ENCODE measurements at regions not wholly inside any gene's neighbourhood (a gene's known extent, or its start where the extent isn't known, plus 50 kb on each side); places are given as distances from the start of the nearest gene placed in this dataset.

DNA sequence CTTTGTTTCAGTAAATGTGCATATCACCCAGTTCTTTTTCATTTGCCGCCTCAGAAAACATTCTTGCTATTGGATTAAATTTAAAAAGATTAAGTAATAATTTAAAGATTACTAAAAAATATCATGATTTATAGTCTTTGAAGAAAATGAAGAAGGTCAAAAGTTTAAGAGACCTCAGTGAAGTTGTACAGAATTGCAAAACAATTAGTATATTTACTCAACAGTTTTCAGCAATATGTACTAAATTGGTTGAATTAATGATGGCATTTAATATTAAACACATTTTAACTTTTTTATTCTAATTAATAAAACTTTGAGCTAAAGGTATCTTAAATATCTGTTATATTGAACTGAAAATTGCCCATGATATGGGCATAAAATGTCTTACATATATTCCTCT lies 49.9 kb upstream of the KLF6 start:
- H3K4me1 ChIP-seq (ENCODE audit: control insufficient read depth, extremely low read depth, insufficient read depth, low read length): no peaks in the 10 kb centered on the region
- FAIRE-seq: no peak

More for the DNA sequence above, 49.9 kb upstream of the KLF6 start:
- H3K4me3 ChIP-seq (ENCODE audit: control insufficient read depth in 2 of 3, extremely low read depth in 1 of 3, insufficient read depth in 2 of 3, low read depth in 1 of 3, low read length in 3 of 3): no peak overlapping the region
- no peak for TF ChIP-seq EZH2 (IDR thresholded peaks at IDR 0.05; ENCODE audit: low read length)
- TF ChIP-seq, protein P1, sequence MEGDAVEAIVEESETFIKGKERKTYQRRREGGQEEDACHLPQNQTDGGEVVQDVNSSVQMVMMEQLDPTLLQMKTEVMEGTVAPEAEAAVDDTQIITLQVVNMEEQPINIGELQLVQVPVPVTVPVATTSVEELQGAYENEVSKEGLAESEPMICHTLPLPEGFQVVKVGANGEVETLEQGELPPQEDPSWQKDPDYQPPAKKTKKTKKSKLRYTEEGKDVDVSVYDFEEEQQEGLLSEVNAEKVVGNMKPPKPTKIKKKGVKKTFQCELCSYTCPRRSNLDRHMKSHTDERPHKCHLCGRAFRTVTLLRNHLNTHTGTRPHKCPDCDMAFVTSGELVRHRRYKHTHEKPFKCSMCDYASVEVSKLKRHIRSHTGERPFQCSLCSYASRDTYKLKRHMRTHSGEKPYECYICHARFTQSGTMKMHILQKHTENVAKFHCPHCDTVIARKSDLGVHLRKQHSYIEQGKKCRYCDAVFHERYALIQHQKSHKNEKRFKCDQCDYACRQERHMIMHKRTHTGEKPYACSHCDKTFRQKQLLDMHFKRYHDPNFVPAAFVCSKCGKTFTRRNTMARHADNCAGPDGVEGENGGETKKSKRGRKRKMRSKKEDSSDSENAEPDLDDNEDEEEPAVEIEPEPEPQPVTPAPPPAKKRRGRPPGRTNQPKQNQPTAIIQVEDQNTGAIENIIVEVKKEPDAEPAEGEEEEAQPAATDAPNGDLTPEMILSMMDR (optimal IDR thresholded peaks at IDR 0.05 in 1 of 3, IDR thresholded peaks at IDR 0.05 in 1 of 3, conservative IDR thresholded peaks at IDR 0.05 in 1 of 3; ENCODE audit: extremely low read depth in 1 of 3, insufficient read depth in 2 of 3, low read length in 3 of 3): no peak
- H3K27ac ChIP-seq (ENCODE audit: control insufficient read depth, insufficient read depth, low read length): no peak overlapping the region
- H2AFZ ChIP-seq (ENCODE audit: control insufficient read depth, low read length): no peak overlapping the region
- H3K79me2 ChIP-seq (ENCODE audit: control insufficient read depth, insufficient read depth, low read length): no peaks in the 10 kb centered on the region
- DNase-seq (ENCODE audit: low read depth, low spot score): no peak
- no peaks in the 10 kb centered on the region for H3K9me1 ChIP-seq (ENCODE audit: control insufficient read depth, extremely low read depth, insufficient read depth, low read length)
- no peaks in the 10 kb centered on the region for H4K20me1 ChIP-seq (ENCODE audit: control insufficient read depth, extremely low read depth, insufficient read depth, low read length)
- no peaks in the 10 kb centered on the region for H3K9me3 ChIP-seq (ENCODE audit: control insufficient read depth, low read depth, low read length)
- H3K27me3 ChIP-seq (ENCODE audit: control insufficient read depth, extremely low read depth, insufficient read depth, low read length): no peaks in the 10 kb centered on the region
- dilution Hi-C loops (cut with MboI; ENCODE audit: extremely low pct_ligation_motif_present, low sequenced_read_pairs): no loop called here
- no peak overlapping the region for H3K9ac ChIP-seq (ENCODE audit: control insufficient read depth, extremely low read depth, insufficient read depth, low read length)
- H3K4me2 ChIP-seq (ENCODE audit: control insufficient read depth, extremely low read depth, insufficient read depth, low read depth, low read length): no peak overlapping the region
- no peaks in the 10 kb centered on the region for H3K36me3 ChIP-seq (ENCODE audit: control insufficient read depth in 2 of 2, extremely low read depth in 1 of 2, insufficient read depth in 2 of 2, low read length in 2 of 2)

Small RNA genes lying in the stretch of these regions (small RNA-seq; reads per million reads assigned to genes)
- gene MIR6078 (ENCODE audit: insufficient read length in 3 of 3, low read depth in 3 of 3, low replicate concordance in 1 of 3) (0 reads per million in 3 experiments), gene RNU6-163P (ENCODE audit: insufficient read length in 3 of 3, low read depth in 3 of 3, low replicate concordance in 1 of 3) (0 reads per million in 3 experiments)

Measured in keratinocyte (primary cell).